ENCODE measurements at regions not wholly inside any gene's neighbourhood (a gene's known extent, or its start where the extent isn't known, plus 50 kb on each side); places are given as distances from the start of the nearest gene placed in this dataset.

DNA sequence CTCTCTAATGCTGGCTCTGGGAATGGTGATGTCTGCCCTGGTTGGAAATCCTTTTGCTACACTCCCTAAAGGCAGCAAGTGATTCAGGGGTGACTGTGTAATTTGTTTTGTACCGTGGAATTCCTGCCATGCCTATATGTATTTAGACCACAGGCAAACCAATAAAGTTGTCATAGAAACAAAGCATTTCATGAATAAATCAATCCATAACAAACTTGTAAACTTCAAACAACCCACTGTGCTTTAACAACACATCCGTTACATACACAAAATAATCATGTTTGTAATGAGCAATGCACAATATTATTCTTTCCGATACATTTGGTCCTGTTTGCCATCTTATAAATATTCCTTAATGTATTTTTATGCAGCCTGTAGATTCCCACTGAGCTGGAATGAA, 330.3 kb upstream of the SNX7 start:
- no peak for TF ChIP-seq ZNF274 (IDR thresholded peaks at IDR 0.05; ENCODE audit: low read depth, low read length)
- no peak overlapping the region for H3K4me3 ChIP-seq (ENCODE audit: low read length)

DNA sequence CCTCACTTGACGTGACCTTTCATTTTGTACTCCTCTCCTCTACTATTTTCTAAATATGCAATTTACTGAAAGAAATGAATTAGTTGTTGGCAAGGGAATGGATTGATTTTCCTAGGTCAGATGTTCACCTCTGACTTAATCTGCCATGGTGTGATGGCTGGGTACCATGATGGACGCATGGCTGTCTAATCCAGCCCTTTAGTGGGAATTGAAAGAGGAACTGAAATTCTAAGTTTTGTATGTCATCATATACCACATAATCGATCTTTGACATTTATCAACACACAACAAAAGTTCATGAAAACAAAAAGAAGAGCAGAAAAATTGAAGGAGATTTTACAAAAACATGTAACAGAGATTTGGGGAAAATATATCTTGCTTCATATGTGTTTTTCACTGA, 331.3 kb upstream of the SNX7 start:
- H3K4me3 ChIP-seq (ENCODE audit: low read length), result no peak overlapping the region
- TF ChIP-seq ZNF274 (IDR thresholded peaks at IDR 0.05; ENCODE audit: low read depth, low read length), result no peak

DNA sequence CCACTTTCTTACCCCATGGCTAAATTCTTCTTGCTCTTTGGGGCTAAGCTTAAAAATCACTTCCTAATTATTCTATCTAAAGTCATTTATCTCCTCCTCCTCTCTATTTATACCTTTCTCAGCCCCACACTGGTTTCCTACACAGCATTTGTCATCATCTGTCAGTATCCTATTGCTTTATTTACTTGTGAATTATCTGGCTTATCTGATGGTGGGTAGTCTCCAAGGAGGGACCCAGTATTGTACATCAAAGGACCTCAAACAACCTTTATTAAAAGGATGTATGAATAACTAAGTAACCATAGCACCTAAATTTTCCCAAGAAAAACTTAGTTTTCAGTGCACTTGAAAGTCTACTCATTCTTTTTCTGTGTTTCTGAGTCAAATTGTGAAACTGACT, 332.7 kb upstream of the SNX7 start:
- no peak for TF ChIP-seq ZNF274 (IDR thresholded peaks at IDR 0.05; ENCODE audit: low read depth, low read length)
- H3K4me3 ChIP-seq (ENCODE audit: low read length), result no peak overlapping the region

DNA sequence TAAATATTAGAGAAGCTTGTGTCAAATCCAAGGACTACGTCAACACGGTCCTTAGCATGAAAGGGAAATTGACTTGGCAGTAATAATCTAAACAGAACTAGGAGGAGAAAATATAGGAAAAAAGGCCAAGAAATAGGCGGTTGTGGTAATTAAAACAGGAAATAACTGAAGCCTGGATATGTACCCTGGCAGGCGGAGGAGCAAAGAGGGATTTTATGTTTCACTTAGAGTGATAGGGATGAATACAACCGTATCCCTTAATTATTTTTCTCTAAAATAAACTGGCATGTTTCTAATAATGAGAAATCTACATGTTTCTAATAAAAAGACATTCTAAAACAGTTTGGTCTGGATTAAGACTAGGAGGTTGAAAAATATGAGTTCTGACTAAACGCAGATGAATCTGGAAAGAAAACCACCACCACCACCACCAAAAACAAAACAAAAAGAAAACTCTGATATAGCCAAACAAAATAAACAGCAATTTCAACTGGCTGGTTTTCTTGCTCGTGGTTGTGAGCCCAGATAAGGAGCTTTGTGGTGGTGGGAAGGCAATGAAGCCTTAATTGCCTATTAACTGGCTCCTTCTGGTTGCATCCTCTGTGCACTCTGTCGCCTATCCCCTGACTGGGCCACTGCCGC, 334.2 kb upstream of the SNX7 start:
- H3K4me3 ChIP-seq (ENCODE audit: low read length), result no peak overlapping the region
- TF ChIP-seq ZNF274 (IDR thresholded peaks at IDR 0.05; ENCODE audit: low read depth, low read length), result no peak

DNA sequence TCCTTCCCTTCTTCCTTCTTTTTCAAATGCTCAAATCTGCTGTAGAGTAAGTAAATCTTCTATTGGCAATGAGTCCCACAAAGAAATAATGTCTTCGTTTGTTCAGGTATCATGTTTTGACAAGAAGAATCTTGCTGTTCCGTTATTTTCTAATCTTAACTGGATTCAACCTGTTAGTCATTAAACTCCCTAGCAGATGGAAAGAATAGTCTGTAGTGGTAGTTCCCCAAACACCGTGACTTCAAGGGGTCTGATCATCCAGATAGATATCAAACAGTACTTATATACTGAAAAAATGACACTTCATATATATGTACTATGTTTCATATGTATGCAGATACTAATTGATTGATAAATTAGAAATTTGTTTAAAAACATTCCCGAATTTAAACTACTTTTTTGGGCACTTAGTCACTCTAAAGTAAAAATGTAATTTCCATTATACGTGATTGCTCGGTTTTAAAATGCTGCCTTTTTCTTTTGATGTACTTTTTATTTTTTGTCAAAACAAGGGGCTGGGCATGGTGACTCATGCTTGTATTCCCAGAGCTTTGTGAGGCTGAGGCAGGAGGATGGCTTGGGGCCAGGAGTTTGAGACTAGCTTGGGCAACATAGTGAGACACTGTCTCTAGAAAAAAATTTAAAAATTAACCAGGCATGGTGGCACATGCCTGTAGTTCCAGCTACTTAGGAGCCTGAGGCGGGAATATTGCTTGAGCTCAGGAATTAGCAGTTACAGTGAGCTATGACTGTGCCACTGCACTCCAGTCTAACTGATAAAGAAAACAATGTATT, 335.7 kb upstream of the SNX7 start:
- no peak for TF ChIP-seq ZNF274 (IDR thresholded peaks at IDR 0.05; ENCODE audit: low read depth, low read length)
- H3K4me3 ChIP-seq (ENCODE audit: low read length), result no peak overlapping the region

DNA sequence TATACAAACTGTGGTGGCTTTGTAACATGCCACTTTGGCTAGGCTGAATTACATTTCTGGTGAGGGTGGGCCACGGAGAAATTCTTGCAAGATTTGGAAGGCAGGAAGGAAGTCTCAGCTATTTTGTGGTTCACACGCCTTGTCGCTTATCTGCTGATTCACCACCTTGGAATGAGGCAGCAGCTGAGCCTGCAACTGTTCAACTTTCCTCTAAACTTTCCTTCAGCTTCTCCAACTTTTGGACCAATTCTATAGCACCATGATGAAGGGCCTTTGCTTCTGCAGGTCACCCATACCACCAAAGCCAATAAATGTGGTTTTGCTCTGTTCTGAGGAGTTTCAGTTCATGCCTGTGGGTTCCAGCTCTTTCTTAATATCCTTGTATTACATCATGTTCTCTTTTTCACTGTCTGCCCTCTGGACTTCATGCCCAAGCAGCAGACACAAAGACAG, 337.6 kb upstream of the SNX7 start:
- H3K4me3 ChIP-seq (ENCODE audit: low read length), result no peak overlapping the region
- no peak for TF ChIP-seq ZNF274 (IDR thresholded peaks at IDR 0.05; ENCODE audit: low read depth, low read length)

DNA sequence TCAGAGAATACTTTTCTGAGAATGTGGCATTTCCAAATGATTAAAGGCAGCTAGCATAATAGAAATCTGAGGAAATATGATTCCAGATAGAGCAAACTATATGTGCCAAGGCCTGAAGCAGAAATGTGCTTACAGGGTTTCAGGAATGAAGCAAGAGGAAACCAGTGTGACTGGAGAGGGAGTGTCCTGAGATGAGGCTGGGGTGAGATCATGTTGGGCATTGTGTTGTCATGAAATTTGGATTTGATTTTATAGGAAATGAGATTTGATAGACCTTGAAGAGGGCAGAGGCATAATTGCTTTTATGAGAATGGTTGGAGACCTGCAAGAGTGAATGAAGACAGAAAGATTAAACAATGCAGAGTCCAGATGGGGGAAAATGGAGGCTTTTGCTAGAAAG, 338.1 kb upstream of the SNX7 start:
- no peak overlapping the region for H3K4me3 ChIP-seq (ENCODE audit: low read length)
- TF ChIP-seq ZNF274 (IDR thresholded peaks at IDR 0.05; ENCODE audit: low read depth, low read length), result no peak

DNA sequence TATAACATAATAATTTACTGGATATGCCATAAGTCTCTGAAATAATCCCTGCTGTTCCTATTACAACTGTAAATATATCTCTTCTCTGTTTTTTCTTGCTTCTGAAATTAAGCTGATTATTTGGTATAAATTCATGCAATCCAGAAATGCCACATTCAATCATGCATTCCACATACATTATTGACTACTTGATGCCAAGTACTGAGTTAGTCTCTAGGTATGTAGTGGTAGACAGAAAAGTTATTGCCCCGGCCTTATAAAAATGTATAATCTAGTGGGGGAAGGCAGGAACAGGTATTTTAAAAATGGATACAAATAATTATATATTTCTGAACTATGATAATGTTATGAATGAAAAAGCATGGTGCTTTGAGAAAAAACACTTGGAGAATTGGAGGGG, 338.6 kb upstream of the SNX7 start:
- H3K4me3 ChIP-seq (ENCODE audit: low read length), result no peak overlapping the region

DNA sequence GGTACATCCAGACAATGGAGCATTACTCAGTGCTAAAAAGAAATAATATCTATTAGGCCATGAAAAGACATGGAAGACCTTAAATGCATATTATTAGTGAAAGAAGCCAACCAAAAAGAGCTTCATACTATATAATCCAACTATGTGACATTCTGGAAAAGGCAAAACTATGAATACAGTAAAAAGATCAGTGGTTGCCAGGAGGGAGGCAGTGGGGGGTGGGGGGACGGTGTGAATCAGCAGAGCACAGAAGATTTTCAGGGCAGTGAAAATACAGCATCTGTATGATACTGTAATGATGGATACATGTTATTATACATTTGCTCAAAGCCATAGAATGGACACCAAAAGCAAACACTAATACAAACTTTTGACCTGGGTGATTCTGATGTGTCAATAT, 339.4 kb upstream of the SNX7 start:
- no peak for TF ChIP-seq ZNF274 (IDR thresholded peaks at IDR 0.05; ENCODE audit: low read depth, low read length)
- no peak overlapping the region for H3K4me3 ChIP-seq (ENCODE audit: low read length)

More for the DNA sequence above, 338.6 kb upstream of the SNX7 start:
- TF ChIP-seq ZNF274 (IDR thresholded peaks at IDR 0.05; ENCODE audit: low read depth, low read length), result no peak

DNA sequence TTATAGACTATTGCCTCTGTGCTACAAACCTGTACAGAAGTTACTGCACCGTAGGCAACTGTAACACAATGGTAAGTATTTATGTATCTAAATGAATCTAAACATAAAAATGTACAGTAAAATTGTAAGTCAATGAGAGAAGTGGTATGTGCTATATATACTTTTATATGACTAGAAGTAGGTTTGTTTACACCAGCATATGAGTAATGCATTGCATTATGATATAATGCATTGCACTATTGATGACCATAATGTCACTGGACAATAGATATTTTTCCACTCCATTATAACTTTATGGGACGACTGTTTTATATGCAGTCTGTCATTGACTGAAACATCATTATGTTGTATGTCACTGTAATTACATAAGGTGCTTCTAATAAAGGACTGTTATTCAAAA, 340.3 kb upstream of the SNX7 start:
- H3K4me3 ChIP-seq (ENCODE audit: low read length), result no peak overlapping the region
- no peak for TF ChIP-seq ZNF274 (IDR thresholded peaks at IDR 0.05; ENCODE audit: low read depth, low read length)

DNA sequence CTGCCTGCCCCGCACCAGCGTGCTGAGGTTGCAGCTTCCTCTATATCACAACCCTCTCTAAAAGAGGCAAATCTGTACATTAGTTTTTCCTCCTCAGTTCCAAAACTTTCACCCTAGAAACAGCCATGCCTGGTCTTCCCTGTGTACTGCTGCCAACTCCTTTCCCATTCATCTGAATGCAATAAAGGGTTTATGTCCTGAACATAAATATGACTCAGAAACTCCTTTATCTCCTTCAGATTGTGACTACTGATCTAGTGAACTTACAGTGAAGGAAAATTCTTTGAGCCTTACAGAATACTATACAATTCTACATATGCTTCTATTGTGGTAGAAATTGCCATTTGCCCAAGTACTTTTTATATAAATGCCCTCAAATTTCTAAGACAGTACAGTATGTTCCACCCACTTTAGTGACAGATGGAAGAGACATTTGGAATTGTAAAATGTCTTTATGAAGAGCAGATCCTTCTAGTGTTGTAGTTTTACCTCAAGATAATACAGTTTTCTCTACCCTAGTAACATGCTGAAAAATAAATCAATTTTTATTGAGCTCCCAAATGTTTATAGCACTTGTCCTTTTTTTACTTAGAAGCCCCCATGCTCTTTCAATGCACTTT, 345.1 kb upstream of the SNX7 start:
- no peak overlapping the region for H3K4me3 ChIP-seq (ENCODE audit: low read length)
- TF ChIP-seq ZNF274 (IDR thresholded peaks at IDR 0.05; ENCODE audit: low read depth, low read length), result no peak

DNA sequence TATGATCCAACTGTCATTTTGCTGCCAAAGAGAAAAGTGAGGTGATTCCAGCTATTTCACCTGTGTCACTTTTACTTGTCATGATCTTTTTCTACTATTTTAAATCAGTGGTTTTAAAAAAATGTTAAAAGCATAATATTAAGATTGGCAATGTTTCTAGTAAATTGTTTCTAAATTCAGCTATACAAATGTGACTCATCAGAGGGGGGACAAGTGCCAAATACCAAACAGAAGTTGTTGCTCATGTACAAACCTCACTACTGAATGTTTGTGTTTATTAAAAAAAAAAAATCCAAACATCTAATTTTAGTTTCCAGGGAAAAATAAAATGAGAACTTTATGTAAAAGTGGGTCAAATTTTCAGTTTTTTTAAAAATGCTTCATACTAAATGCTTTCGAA, 346.2 kb upstream of the SNX7 start:
- TF ChIP-seq ZNF274 (IDR thresholded peaks at IDR 0.05; ENCODE audit: low read depth, low read length), result no peak
- H3K4me3 ChIP-seq (ENCODE audit: low read length), result no peak overlapping the region

DNA sequence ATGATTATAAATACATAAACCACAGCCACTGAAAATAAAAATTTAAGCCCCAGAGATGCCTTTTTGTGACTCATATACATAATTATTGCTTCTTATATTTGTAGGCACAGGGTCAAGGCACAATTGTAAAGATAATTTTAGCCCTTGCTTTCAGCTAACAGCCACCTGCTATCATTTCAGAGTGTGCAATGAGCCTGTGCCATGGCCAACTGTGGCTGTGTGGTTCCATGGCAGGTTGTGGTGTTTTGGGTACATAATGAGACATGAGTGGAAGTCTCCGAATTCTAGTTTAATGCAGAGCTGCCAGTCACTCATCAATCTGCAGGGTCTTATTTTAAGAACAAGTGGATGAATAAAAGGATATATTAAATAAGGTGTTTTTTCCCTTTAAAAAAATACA, 346.9 kb upstream of the SNX7 start:
- H3K4me3 ChIP-seq (ENCODE audit: low read length), result no peak overlapping the region
- TF ChIP-seq ZNF274 (IDR thresholded peaks at IDR 0.05; ENCODE audit: low read depth, low read length), result no peak

DNA sequence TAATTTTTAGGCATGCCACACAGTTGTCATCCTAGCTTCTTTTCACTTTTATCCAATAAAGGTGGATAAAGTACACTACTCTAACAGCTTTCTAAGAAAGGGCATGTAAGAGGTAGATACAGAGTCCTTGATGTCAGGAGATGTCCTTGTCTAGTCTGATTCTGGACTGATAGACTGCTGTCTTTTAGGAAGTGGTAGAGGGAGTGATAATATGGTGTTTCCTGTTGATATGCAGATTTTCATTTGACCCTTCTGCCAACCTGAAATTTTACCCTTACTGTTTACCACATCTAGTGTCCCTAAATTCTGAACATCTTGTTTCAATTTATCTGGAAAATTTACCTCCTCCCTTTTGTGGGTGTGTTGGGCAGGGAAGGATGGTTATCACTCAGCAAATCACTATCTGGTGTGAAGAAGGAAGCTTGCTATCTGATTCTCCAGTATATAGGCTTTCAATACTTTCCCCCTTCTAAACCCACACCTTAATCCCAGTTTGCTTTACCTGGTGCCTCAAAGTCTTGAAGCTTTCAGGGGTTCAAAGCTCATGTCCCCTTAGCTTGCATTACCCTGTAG, 354.9 kb upstream of the SNX7 start:
- H3K4me3 ChIP-seq (ENCODE audit: low read length), result no peak overlapping the region
- TF ChIP-seq ZNF274 (IDR thresholded peaks at IDR 0.05; ENCODE audit: low read depth, low read length), result no peak

DNA sequence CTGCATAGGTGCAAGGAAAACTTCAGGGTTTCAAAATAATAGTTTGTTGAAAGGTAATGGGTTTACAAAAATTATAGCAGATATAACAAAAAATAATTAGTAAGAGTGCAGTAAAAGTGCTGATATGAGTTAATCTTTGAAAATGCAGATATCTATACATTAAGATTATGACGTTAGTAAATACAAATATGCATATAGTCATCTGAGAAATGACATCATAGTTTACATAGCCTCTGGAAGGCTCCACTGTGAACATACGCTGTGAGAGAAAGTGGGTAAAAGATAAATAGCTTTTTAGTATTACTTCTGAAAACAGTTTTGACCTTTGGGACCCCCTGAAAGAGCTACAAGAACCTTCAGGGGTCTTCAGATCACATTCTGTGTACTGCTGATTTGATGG, 356.2 kb upstream of the SNX7 start:
- no peak overlapping the region for H3K4me3 ChIP-seq (ENCODE audit: low read length)
- TF ChIP-seq ZNF274 (IDR thresholded peaks at IDR 0.05; ENCODE audit: low read depth, low read length), result no peak
